IPS-18c (cell line): ENCODE measurements at regions not wholly inside any gene's neighbourhood (a gene's known extent, or its start where the extent isn't known, plus 50 kb on each side); places are given as distances from the start of the nearest gene placed in this dataset.

Experiments
- H3K4me3 ChIP-seq: 2 replicates; pipeline ENCODE4 v1.7.0; 2013; ENCODE audit warnings: low read depth, mild to moderate bottlenecking, low read length, moderate library complexity; ENCODE audit not compliant: insufficient read depth
- H3K9me3 ChIP-seq: one replicate; pipeline ENCODE4 v1.6.1; 2013; ENCODE audit warnings: mild to moderate bottlenecking, low read length, moderate library complexity; ENCODE audit not compliant: control insufficient read depth, insufficient read depth

- H3K4me3 ChIP-seq, result no peak overlapping the region
- no peaks in the 10 kb centered on the region for H3K9me3 ChIP-seq
These were observed 124.9 kb upstream of the ZNF236 start for GRCh38 chr18:76697441-76697901.

- Histone ChIP-seq H3K4me3 (no peak overlapping the region), H3K9me3 (no peaks in the 10 kb centered on the region)
These were observed 130.6 kb upstream of the ZNF236 start for GRCh38 chr18:76691800-76692199.

- H3K4me3 ChIP-seq, result no peak overlapping the region
- H3K9me3 ChIP-seq, result no peaks in the 10 kb centered on the region
These were observed 132.6 kb upstream of the ZNF236 start for GRCh38 chr18:76689646-76690264.

- Histone ChIP-seq H3K9me3 (no peaks in the 10 kb centered on the region), H3K4me3 (no peak overlapping the region)
These were observed 133.5 kb upstream of the ZNF236 start for GRCh38 chr18:76688724-76689472.

- Histone ChIP-seq H3K9me3 (no peaks in the 10 kb centered on the region), H3K4me3 (no peak overlapping the region)
These were observed 134.9 kb upstream of the ZNF236 start for GRCh38 chr18:76687304-76687962.

GRCh38 chr18:76686737-76687231, 135.6 kb upstream of the ZNF236 start:
- H3K4me3 ChIP-seq, result no peak overlapping the region
- H3K9me3 ChIP-seq, result no peaks in the 10 kb centered on the region

- H3K4me3 ChIP-seq, result no peak overlapping the region
- no peaks in the 10 kb centered on the region for H3K9me3 ChIP-seq
These were observed 136.5 kb upstream of the ZNF236 start for GRCh38 chr18:76685860-76686259.

- H3K9me3 ChIP-seq, result no peaks in the 10 kb centered on the region
- no peak overlapping the region for H3K4me3 ChIP-seq
These were observed 137.0 kb upstream of the ZNF236 start for GRCh38 chr18:76685402-76685801.

- H3K9me3 ChIP-seq, result peaks cover 3% of the 10 kb centered on the region
- no peak overlapping the region for H3K4me3 ChIP-seq
These were observed 138.1 kb upstream of the ZNF236 start for GRCh38 chr18:76684265-76684664.

- H3K4me3 ChIP-seq, result no peak overlapping the region
- H3K9me3 ChIP-seq, result peaks cover 3% of the 10 kb centered on the region
These were observed 142.4 kb upstream of the ZNF236 start for GRCh38 chr18:76679945-76680344.

GRCh38 chr18:76679259-76679658, 143.1 kb upstream of the ZNF236 start:
- no peak overlapping the region for H3K4me3 ChIP-seq
- peaks cover 3% of the 10 kb centered on the region for H3K9me3 ChIP-seq

- H3K4me3 ChIP-seq, result no peak overlapping the region
- peaks cover 3% of the 10 kb centered on the region for H3K9me3 ChIP-seq
These were observed 144.1 kb upstream of the ZNF236 start for GRCh38 chr18:76678248-76678647.

- Histone ChIP-seq H3K4me3 (no peak overlapping the region), H3K9me3 (no peaks in the 10 kb centered on the region)
These were observed 147.8 kb upstream of the ZNF236 start for GRCh38 chr18:76674596-76674995.

- H3K4me3 ChIP-seq, result no peak overlapping the region
- no peaks in the 10 kb centered on the region for H3K9me3 ChIP-seq
These were observed 148.8 kb upstream of the ZNF236 start for GRCh38 chr18:76673281-76674185.

GRCh38 chr18:76672627-76673026, 149.7 kb upstream of the ZNF236 start:
- Histone ChIP-seq H3K9me3 (no peaks in the 10 kb centered on the region), H3K4me3 (no peak overlapping the region)

GRCh38 chr18:76670564-76671288, 151.6 kb upstream of the ZNF236 start:
- Histone ChIP-seq H3K9me3 (no peaks in the 10 kb centered on the region), H3K4me3 (no peak overlapping the region)
